Fibroblast of lung (primary cell): ENCODE measurements at regions not wholly inside any gene's neighbourhood (a gene's known extent, or its start where the extent isn't known, plus 50 kb on each side); places are given as distances from the start of the nearest gene placed in this dataset.

ENCODE experiments used
- DNase-seq, 2 donors: peaks; one replicate each; pipeline versions ENCODE4 v3.0.0 to v3.0.0-alpha.2; 2010; ENCODE audit warnings: low read depth in 2 of 2
- H2AFZ ChIP-seq: 2 replicates; pipeline ENCODE4 v1.5.1; 2012; ENCODE audit warnings: low read length, control low read depth, inconsistent platforms
- H3K27ac ChIP-seq: 2 replicates; pipeline ENCODE4 v1.5.1; 2011; ENCODE audit warnings: low read length, control low read depth; ENCODE audit not compliant: insufficient read depth
- H3K27me3 ChIP-seq: 2 replicates; pipeline ENCODE4 v1.5.1; 2011; ENCODE audit warnings: mild to moderate bottlenecking, low read length; ENCODE audit not compliant: control insufficient read depth, insufficient read depth
- H3K36me3 ChIP-seq: 2 replicates; pipeline ENCODE4 v1.5.1; 2011; ENCODE audit warnings: low read length; ENCODE audit not compliant: control insufficient read depth, insufficient read depth
- H3K4me1 ChIP-seq: 2 replicates; pipeline ENCODE4 v1.5.1; 2011; ENCODE audit warnings: low read length; ENCODE audit not compliant: control insufficient read depth, insufficient read depth; ENCODE audit errors: extremely low read depth
- H3K4me2 ChIP-seq: 2 replicates; pipeline ENCODE4 v1.5.1; 2011; ENCODE audit warnings: low read length, control low read depth; ENCODE audit not compliant: insufficient read depth; ENCODE audit errors: extremely low read depth
- H3K4me3 ChIP-seq, 4 experiments: fragments of 200-600 bp in 1 of 4; sonication (generic) in 1 of 4; replicated peaks in 1 of 4; 2 replicates each; pipeline ENCODE4 v1.5.1; 2011 to 2016; ENCODE audit warnings: low read length in 4 of 4, low read depth in 3 of 4, mild to moderate bottlenecking in 3 of 4, control low read depth in 2 of 4, inconsistent platforms in 1 of 4, mixed read lengths in 1 of 4; ENCODE audit not compliant: insufficient read depth in 1 of 4; ENCODE audit errors: control extremely low read depth in 1 of 4
- H3K79me2 ChIP-seq: 2 replicates; pipeline ENCODE4 v1.5.1; 2012; ENCODE audit warnings: mild to moderate bottlenecking, low read length, inconsistent platforms; ENCODE audit not compliant: control insufficient read depth, insufficient read depth
- H3K9ac ChIP-seq: 2 replicates; pipeline ENCODE4 v1.5.1; 2011; ENCODE audit warnings: mild to moderate bottlenecking, low read length, control low read depth; ENCODE audit not compliant: insufficient read depth
- H3K9me3 ChIP-seq: 2 replicates; pipeline ENCODE4 v1.5.1; 2012; ENCODE audit warnings: low read depth, low read length; ENCODE audit not compliant: control insufficient read depth, insufficient read depth
- H4K20me1 ChIP-seq: 2 replicates; pipeline ENCODE4 v1.5.1; 2011; ENCODE audit warnings: low read length; ENCODE audit not compliant: control insufficient read depth, insufficient read depth; ENCODE audit errors: extremely low read depth
- EZH2 ChIP-seq: IDR thresholded peaks from 2 replicates; pipeline ENCODE4 v1.5.1; 2012; ENCODE audit warnings: low read length, control low read depth, mild to moderate bottlenecking; ENCODE audit errors: missing control alignments
- TF ChIP-seq, protein P1 (sequence below), 2 donors: IDR thresholded peaks in 1 of 2; conservative IDR thresholded peaks in 1 of 2; 1 replicate in 1 of 2; 2 replicates in 1 of 2; pipeline ENCODE4 v1.5.1; 2011 to 2012; ENCODE audit warnings: low read length in 2 of 2, control low read depth in 1 of 2, inconsistent platforms in 1 of 2, low read depth in 1 of 2, mild to moderate bottlenecking in 1 of 2

DNA sequence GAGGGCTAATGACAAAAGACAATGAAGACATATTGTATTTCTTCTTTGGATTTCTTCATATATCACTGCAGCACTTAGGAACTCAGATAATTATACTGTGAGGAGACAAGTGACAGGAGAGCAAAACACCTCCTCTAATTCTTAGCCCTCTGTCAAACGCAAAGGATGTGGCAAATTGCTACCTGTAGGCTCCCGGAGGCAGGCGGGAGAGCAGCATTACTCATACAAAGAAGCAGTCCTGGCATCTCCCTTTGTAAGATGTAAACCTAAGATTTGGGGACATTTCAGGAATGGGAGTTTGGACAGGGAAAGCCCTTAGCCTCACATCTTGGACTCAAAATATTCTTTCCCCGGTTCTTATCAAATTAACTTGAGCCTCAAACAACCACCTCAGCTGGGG is 460.8 kb downstream of the SOX2 start:
- Histone ChIP-seq H3K4me3 (no peak overlapping the region), H3K36me3 (no peaks in the 10 kb centered on the region), H4K20me1 (no peaks in the 10 kb centered on the region), H3K27ac (no peak overlapping the region), H2AFZ (no peak overlapping the region), H3K9ac (no peak overlapping the region), H3K4me2 (no peak overlapping the region), H3K27me3 (no peaks in the 10 kb centered on the region), H3K9me3 (no peaks in the 10 kb centered on the region), H3K79me2 (no peaks in the 10 kb centered on the region), H3K4me1 (no peaks in the 10 kb centered on the region)
- TF ChIP-seq, protein P1, sequence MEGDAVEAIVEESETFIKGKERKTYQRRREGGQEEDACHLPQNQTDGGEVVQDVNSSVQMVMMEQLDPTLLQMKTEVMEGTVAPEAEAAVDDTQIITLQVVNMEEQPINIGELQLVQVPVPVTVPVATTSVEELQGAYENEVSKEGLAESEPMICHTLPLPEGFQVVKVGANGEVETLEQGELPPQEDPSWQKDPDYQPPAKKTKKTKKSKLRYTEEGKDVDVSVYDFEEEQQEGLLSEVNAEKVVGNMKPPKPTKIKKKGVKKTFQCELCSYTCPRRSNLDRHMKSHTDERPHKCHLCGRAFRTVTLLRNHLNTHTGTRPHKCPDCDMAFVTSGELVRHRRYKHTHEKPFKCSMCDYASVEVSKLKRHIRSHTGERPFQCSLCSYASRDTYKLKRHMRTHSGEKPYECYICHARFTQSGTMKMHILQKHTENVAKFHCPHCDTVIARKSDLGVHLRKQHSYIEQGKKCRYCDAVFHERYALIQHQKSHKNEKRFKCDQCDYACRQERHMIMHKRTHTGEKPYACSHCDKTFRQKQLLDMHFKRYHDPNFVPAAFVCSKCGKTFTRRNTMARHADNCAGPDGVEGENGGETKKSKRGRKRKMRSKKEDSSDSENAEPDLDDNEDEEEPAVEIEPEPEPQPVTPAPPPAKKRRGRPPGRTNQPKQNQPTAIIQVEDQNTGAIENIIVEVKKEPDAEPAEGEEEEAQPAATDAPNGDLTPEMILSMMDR (conservative IDR thresholded peaks at IDR 0.05 in 1 of 2, IDR thresholded peaks at IDR 0.05 in 1 of 2; ENCODE audit: low read depth in 1 of 2, low read length in 2 of 2), result no peak
- no peak for DNase-seq

DNA sequence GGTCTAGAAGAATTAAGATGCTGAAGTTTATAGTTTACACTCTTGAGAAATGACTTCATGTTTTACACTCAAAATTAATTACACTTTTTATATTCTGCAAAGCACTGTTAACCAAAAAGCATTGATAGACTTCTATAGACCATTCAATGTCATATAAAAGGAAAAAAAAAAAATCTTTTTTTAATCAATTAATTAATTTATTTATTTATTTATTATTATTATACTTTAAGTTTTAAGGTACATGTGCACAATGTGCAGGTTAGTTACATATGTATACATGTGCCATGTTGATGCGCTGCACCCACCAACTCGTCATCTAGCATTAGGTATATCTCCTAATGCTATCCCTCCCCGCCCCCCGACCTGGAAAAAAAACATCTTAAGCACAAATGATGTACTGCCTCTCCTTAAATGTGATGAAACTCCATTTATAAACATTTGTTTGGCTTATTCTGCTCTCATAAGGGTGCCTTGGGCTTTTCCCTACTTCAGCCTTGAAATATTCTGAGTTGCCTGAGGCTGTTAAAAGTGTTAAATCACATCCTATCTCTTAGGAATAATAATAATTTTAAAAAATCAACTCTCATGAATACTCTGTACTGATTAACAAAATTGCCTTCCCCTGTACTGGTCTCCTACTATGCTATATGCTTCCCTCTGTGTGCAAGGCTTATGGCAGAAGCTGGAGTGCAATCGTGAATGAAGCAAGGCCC is 466.9 kb downstream of the SOX2 start:
- DNase-seq, result no peak
- Histone ChIP-seq H2AFZ (no peak overlapping the region), H3K27me3 (no peaks in the 10 kb centered on the region), H3K27ac (no peak overlapping the region), H3K9ac (no peak overlapping the region), H3K79me2 (no peaks in the 10 kb centered on the region), H3K36me3 (no peaks in the 10 kb centered on the region), H3K4me3 (no peak overlapping the region), H3K9me3 (no peaks in the 10 kb centered on the region), H3K4me1 (no peaks in the 10 kb centered on the region), H4K20me1 (no peaks in the 10 kb centered on the region), H3K4me2 (no peak overlapping the region)
- no peak for TF ChIP-seq EZH2
- TF ChIP-seq, protein P1 (conservative IDR thresholded peaks at IDR 0.05 in 1 of 2, IDR thresholded peaks at IDR 0.05 in 1 of 2; ENCODE audit: low read depth in 1 of 2, low read length in 2 of 2), result no peak

DNA sequence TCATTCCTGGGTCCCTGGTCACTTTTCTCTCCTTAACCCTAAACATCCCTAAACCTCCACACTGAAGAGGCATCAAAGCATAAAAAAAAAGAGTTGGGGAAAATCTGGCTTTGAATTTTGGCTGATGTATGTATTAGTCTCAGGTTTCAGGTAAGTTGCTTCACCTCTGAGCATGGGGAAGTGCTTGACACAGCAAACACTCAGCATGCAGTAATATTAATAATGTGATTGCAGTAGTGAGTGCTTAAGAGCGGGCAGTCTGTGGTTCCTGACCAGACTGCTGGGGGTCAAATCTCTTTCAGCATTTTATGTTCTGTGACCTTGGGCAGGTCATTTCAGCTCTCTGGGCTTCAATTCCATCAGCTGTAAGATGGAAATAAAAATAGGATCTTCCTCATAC is 467.9 kb downstream of the SOX2 start:
- H4K20me1 ChIP-seq, result no peaks in the 10 kb centered on the region
- no peaks in the 10 kb centered on the region for H3K36me3 ChIP-seq
- no peaks in the 10 kb centered on the region for H3K4me1 ChIP-seq
- no peak overlapping the region for H2AFZ ChIP-seq
- no peak overlapping the region for H3K27ac ChIP-seq
- no peaks in the 10 kb centered on the region for H3K9me3 ChIP-seq
- H3K4me2 ChIP-seq, result no peak overlapping the region
- no peak for DNase-seq
- H3K9ac ChIP-seq, result no peak overlapping the region
- no peaks in the 10 kb centered on the region for H3K79me2 ChIP-seq
- TF ChIP-seq EZH2, result no peak
- TF ChIP-seq, protein P1 (conservative IDR thresholded peaks at IDR 0.05 in 1 of 2, IDR thresholded peaks at IDR 0.05 in 1 of 2; ENCODE audit: low read depth in 1 of 2, low read length in 2 of 2), result no peak
- no peaks in the 10 kb centered on the region for H3K27me3 ChIP-seq
- no peak overlapping the region for H3K4me3 ChIP-seq
